ENCODE measurements at regions not wholly inside any gene's neighbourhood (a gene's known extent, or its start where the extent isn't known, plus 50 kb on each side); places are given as distances from the start of the nearest gene placed in this dataset.

GRCh38 chr18:43587538-43588153 is 310.4 kb upstream of the SYT4 start:
- intact Hi-C loops (cut with micrococcal nuclease): loop anchor here (2.0 kb wide), 3 partner anchors 17 to 1473 kb away; no protein-coding TSS in a partner anchor
- Mint-ChIP-seq H3K36me3 (ENCODE audit: low read depth) (no peaks in the 10 kb centered on the region), H3K27ac (no peak overlapping the region), H3K9me3 (no peaks in the 10 kb centered on the region), H3K4me3 (no peak overlapping the region), H3K27me3 (ENCODE audit: low read depth) (no peaks in the 10 kb centered on the region), H3K4me1 (ENCODE audit: low read depth) (no peaks in the 10 kb centered on the region)
- DNase-seq: no peak
- CTCF ChIA-PET: interaction anchor here (0.6 to 3.9 kb wide), 6 partner anchors 10 to 1504 kb away, joined by 3 to 35 read pairs (median 6); no protein-coding TSS in a partner anchor

- no peak for DNase-seq
- no peaks in the 10 kb centered on the region for H3K36me3 Mint-ChIP-seq (ENCODE audit: low read depth)
- CTCF ChIA-PET: interaction anchor here (0.9 to 3.9 kb wide), 2 partner anchors 18 to 20 kb away, joined by 3 to 35 read pairs; no protein-coding TSS in a partner anchor
- H3K27ac Mint-ChIP-seq: no peak overlapping the region
- H3K9me3 Mint-ChIP-seq: no peaks in the 10 kb centered on the region
- H3K4me1 Mint-ChIP-seq (ENCODE audit: low read depth): no peaks in the 10 kb centered on the region
- no peaks in the 10 kb centered on the region for H3K27me3 Mint-ChIP-seq (ENCODE audit: low read depth)
- intact Hi-C loops (cut with micrococcal nuclease): no loop called here
- H3K4me3 Mint-ChIP-seq: no peak overlapping the region
These were observed 311.5 kb upstream of the SYT4 start for GRCh38 chr18:43588838-43589237.

DNA sequence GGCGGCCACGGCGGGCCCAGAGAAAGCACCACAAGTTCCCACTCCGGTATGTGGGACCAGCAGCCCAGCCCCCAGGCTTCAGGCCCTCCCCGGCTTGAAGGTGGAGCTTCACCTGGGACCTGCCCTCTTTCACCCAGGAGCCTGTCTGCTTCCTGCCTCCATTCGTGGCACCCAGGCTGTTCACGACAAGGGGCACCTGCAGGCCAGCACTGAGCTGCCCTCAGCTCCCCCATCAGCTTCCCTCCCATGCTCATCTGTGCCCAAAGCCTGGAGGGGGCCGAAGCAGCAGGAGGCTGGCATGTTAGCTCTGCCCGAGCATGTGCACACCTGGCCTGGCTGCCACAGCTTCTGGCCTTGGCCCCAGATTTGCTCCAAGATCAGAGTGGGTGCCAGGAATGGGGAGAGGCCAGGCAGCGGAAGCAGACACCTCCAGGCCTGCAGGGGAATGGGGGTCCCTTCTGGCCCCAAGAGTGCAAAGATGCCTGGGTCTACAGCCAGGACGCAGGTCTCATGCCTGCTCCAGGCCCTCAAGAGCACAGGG is 312.4 kb upstream of the SYT4 start:
- no peaks in the 10 kb centered on the region for H3K36me3 Mint-ChIP-seq (ENCODE audit: low read depth)
- no peak overlapping the region for H3K4me3 Mint-ChIP-seq
- no peaks in the 10 kb centered on the region for H3K27me3 Mint-ChIP-seq (ENCODE audit: low read depth)
- intact Hi-C loops (cut with micrococcal nuclease): no loop called here
- CTCF ChIA-PET: interaction anchor here (0.6 to 3.9 kb wide), 3 partner anchors 18 to 1476 kb away, joined by 3 to 35 read pairs (median 3); no protein-coding TSS in a partner anchor
- DNase-seq: no peak
- no peaks in the 10 kb centered on the region for H3K9me3 Mint-ChIP-seq
- no peaks in the 10 kb centered on the region for H3K4me1 Mint-ChIP-seq (ENCODE audit: low read depth)
- no peak overlapping the region for H3K27ac Mint-ChIP-seq

GRCh38 chr18:43590182-43590903 is 313.1 kb upstream of the SYT4 start:
- Mint-ChIP-seq H3K27ac (no peak overlapping the region), H3K36me3 (ENCODE audit: low read depth) (no peaks in the 10 kb centered on the region), H3K27me3 (ENCODE audit: low read depth) (no peaks in the 10 kb centered on the region), H3K4me3 (no peak overlapping the region), H3K4me1 (ENCODE audit: low read depth) (no peaks in the 10 kb centered on the region), H3K9me3 (no peaks in the 10 kb centered on the region)
- DNase-seq: no peak
- intact Hi-C loops (cut with micrococcal nuclease): no loop called here
- CTCF ChIA-PET: interaction anchor here (0.6 to 3.9 kb wide), 3 partner anchors 19 to 1477 kb away, joined by 3 to 35 read pairs (median 3); no protein-coding TSS in a partner anchor

DNA sequence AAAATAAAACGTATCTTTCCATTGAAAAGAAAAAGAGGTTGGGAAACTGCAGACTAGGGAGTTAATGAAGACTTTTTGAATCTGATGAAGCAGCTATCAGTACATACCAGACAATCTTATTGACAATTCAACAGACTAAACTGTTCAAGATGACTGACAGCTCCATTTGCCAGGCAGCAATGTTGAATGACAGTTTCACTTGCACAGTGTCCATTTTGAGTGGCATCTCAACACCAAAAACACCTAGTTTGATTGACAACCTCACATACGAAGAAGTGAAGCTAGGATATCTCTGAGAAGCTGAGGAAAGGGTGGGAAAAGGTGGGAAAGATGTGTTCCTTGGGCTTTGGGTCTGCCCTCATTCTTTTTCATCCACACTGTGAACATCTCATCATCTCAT is 315.0 kb upstream of the SYT4 start:
- H3K27me3 Mint-ChIP-seq (ENCODE audit: low read depth): peaks cover 3% of the 10 kb centered on the region
- no peak overlapping the region for H3K4me3 Mint-ChIP-seq
- no peaks in the 10 kb centered on the region for H3K4me1 Mint-ChIP-seq (ENCODE audit: low read depth)
- H3K27ac Mint-ChIP-seq: no peak overlapping the region
- CTCF ChIA-PET: interaction anchor here (0.7 to 1.6 kb wide), 2 partner anchors 19 to 22 kb away, joined by 3 to 4 read pairs; no protein-coding TSS in a partner anchor
- intact Hi-C loops (cut with micrococcal nuclease): no loop called here
- no peak for DNase-seq
- H3K9me3 Mint-ChIP-seq: no peaks in the 10 kb centered on the region
- H3K36me3 Mint-ChIP-seq (ENCODE audit: low read depth): no peaks in the 10 kb centered on the region

DNA sequence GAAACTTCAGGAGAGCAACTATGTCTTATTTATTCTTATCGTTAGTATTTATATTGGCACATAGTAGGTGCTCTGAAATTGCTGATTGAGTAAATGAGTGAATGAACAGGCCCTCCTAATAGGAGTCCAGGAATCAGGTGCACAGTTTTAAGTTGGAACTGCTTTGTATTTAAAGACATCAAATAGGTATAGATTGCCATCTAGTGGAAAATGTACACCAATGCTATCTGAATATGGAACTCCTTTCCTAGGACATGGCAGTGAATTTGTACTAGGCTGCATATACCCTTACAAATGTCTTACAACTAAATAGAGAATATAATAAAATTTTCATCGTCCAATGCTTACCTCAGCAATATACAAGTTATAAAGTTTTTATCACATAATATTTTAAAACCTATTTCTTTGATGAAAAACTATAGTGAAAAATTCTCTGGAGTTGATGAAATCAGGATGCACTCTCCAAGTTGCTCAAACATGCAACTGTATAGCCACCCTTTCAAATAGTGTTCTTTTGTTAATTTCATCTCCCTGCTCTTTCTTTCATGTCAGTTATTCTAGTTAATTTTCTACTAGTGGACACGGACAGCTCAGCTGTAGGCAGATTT is 318.9 kb upstream of the SYT4 start:
- no peaks in the 10 kb centered on the region for H3K9me3 Mint-ChIP-seq
- CTCF ChIA-PET: interaction anchor here (0.7 to 2.7 kb wide), 3 partner anchors 9 to 669 kb away, joined by 3 to 12 read pairs (median 8); no protein-coding TSS in a partner anchor
- H3K4me1 Mint-ChIP-seq (ENCODE audit: low read depth): no peaks in the 10 kb centered on the region
- H3K4me3 Mint-ChIP-seq: no peak overlapping the region
- H3K27ac Mint-ChIP-seq: no peak overlapping the region
- H3K36me3 Mint-ChIP-seq (ENCODE audit: low read depth): no peaks in the 10 kb centered on the region
- H3K27me3 Mint-ChIP-seq (ENCODE audit: low read depth): peaks cover 3% of the 10 kb centered on the region
- no peak for DNase-seq
- intact Hi-C loops (cut with micrococcal nuclease): loop anchor here (1.0 to 5.0 kb wide), 2 partner anchors 999 to 1544 kb away; no protein-coding TSS in a partner anchor

- no peak overlapping the region for H3K4me3 Mint-ChIP-seq
- CTCF ChIA-PET: no interaction called here
- DNase-seq: no peak
- no peaks in the 10 kb centered on the region for H3K36me3 Mint-ChIP-seq (ENCODE audit: low read depth)
- H3K4me1 Mint-ChIP-seq (ENCODE audit: low read depth): no peaks in the 10 kb centered on the region
- no peaks in the 10 kb centered on the region for H3K27me3 Mint-ChIP-seq (ENCODE audit: low read depth)
- H3K27ac Mint-ChIP-seq: no peak overlapping the region
- intact Hi-C loops (cut with micrococcal nuclease): no loop called here
- peaks cover 15% of the 10 kb centered on the region for H3K9me3 Mint-ChIP-seq
These were observed 324.1 kb upstream of the SYT4 start for GRCh38 chr18:43601432-43601831.

DNA sequence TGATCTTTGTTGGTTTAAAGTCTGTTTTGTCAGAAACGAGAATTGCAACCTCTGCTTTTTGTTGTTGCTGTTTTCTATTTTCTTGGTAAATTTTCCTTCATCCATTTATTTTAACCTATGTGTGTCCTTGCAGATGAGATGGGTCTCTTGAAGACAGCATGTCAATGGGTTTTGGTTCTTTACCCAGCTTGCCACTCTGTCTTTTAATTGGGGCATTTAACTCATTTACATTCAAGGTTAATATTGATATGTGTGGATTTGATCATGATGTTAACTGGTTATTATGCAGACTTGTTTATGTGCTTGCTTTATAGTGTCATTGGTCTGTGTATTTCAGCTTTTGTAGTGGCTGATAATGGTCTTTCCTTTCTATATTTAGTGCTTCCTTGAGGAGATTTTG is 327.9 kb upstream of the SYT4 start:
- CTCF ChIA-PET: interaction anchor here (0.6 kb wide), 1 partner anchor 1491 kb away, joined by 3 read pairs; no protein-coding TSS in a partner anchor
- intact Hi-C loops (cut with micrococcal nuclease): no loop called here
- Mint-ChIP-seq H3K4me3 (no peak overlapping the region), H3K36me3 (ENCODE audit: low read depth) (no peaks in the 10 kb centered on the region), H3K9me3 (peaks cover 20% of the 10 kb centered on the region), H3K27me3 (ENCODE audit: low read depth) (no peaks in the 10 kb centered on the region), H3K4me1 (ENCODE audit: low read depth) (no peaks in the 10 kb centered on the region), H3K27ac (no peak overlapping the region)
- no peak for DNase-seq

GRCh38 chr18:43606795-43607194 is 329.5 kb upstream of the SYT4 start:
- Mint-ChIP-seq H3K9me3 (peaks cover 20% of the 10 kb centered on the region), H3K36me3 (ENCODE audit: low read depth) (no peaks in the 10 kb centered on the region), H3K4me3 (no peak overlapping the region), H3K27ac (no peak overlapping the region), H3K27me3 (ENCODE audit: low read depth) (no peaks in the 10 kb centered on the region), H3K4me1 (ENCODE audit: low read depth) (no peaks in the 10 kb centered on the region)
- no peak for DNase-seq
- intact Hi-C loops (cut with micrococcal nuclease): no loop called here
- CTCF ChIA-PET: no interaction called here

DNA sequence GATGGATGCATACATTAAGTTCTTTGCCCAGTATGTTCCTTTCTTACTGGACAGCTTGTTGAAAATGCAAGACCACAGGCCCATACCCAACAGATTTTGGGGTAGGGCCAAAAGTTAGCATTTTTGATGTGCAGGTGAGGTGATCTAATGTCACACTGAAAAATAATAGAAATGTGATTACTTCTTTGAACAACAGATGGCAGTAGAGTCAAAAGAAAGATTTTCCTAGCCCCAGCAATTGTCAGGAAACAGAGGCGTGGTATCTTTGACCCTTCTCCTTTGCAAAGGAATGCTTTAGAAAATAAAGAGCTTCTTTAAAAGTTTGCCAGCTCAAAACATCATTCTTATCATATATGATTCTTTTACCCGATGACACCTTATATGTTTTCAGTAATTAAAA is 343.6 kb upstream of the SYT4 start:
- Mint-ChIP-seq H3K9me3 (no peaks in the 10 kb centered on the region), H3K27ac (no peak overlapping the region), H3K36me3 (ENCODE audit: low read depth) (no peaks in the 10 kb centered on the region), H3K27me3 (ENCODE audit: low read depth) (no peaks in the 10 kb centered on the region), H3K4me1 (ENCODE audit: low read depth) (no peaks in the 10 kb centered on the region), H3K4me3 (no peak overlapping the region)
- intact Hi-C loops (cut with micrococcal nuclease): loop anchor here (1.0 to 10.0 kb wide), 4 partner anchors 1034 to 1763 kb away; no protein-coding TSS in a partner anchor
- CTCF ChIA-PET: interaction anchor here (0.7 to 1.0 kb wide), 7 partner anchors 21 to 1783 kb away, joined by 3 to 4 read pairs (median 3); no protein-coding TSS in a partner anchor
- no peak for DNase-seq

DNA sequence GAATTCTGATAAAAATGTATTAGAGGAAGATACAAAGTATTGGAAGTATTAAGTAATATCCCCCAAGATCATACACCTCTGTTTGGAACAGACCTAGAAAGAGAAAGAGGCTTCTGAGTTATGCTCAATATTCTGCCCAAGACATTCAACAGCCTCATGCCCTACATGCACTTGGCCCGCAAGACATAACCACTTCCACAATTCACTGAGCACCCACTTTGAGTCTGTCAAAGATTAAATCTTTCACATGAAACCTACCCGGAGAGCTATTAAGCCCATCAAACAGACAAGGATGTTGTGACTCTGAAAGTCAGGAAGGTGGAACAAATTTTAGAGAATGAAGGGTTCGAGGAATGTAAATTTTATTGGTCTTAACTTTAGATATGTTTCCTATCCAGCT is 344.7 kb upstream of the SYT4 start:
- intact Hi-C loops (cut with micrococcal nuclease): loop anchor here (10.0 kb wide), 1 partner anchor 1033 kb away; no protein-coding TSS in a partner anchor
- CTCF ChIA-PET: interaction anchor here (1.0 kb wide), 1 partner anchor 1757 kb away, joined by 3 read pairs; no protein-coding TSS in a partner anchor
- Mint-ChIP-seq H3K36me3 (ENCODE audit: low read depth) (no peaks in the 10 kb centered on the region), H3K27ac (no peak overlapping the region), H3K9me3 (no peaks in the 10 kb centered on the region), H3K4me3 (no peak overlapping the region), H3K4me1 (ENCODE audit: low read depth) (no peaks in the 10 kb centered on the region), H3K27me3 (ENCODE audit: low read depth) (no peaks in the 10 kb centered on the region)
- no peak for DNase-seq

DNA sequence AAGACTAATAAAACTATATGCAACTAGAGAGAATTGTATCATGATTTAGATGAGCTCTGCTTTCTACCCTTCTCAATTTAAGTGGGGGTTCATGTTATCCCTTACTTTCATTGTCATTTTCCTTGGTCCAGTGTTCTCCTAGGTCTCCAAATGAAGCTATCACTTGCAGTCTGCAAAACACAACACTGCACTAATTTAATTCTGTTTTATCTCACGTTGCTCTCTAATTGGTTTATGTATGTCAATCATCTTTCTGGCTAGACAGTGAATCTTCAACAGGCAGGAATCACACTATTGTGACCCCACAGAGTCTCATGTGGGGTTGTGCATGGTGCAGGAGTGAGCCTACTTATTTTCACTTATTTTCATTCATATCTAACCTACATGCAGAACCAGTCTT is 348.3 kb upstream of the SYT4 start:
- no peaks in the 10 kb centered on the region for H3K4me1 Mint-ChIP-seq (ENCODE audit: low read depth)
- CTCF ChIA-PET: interaction anchor here (0.9 kb wide), 1 partner anchor 421 kb away, joined by 3 read pairs; no protein-coding TSS in a partner anchor
- no peaks in the 10 kb centered on the region for H3K36me3 Mint-ChIP-seq (ENCODE audit: low read depth)
- no peak overlapping the region for H3K27ac Mint-ChIP-seq
- intact Hi-C loops (cut with micrococcal nuclease): loop anchor here (10.0 kb wide), 1 partner anchor 1029 kb away; no protein-coding TSS in a partner anchor
- DNase-seq: no peak
- H3K27me3 Mint-ChIP-seq (ENCODE audit: low read depth): no peaks in the 10 kb centered on the region
- no peaks in the 10 kb centered on the region for H3K9me3 Mint-ChIP-seq
- no peak overlapping the region for H3K4me3 Mint-ChIP-seq
